ENCODE measurements at regions not wholly inside any gene's neighbourhood (a gene's known extent, or its start where the extent isn't known, plus 50 kb on each side); places are given as distances from the start of the nearest gene placed in this dataset.
A peak's percentile ranks its signal among the peaks of the same experiment; 100 is the strongest.

- Histone ChIP-seq H3K4me3 (peak overlapping the region; percentile 65), H3K27ac (peak overlapping the region in 1 of 2 donors; percentile 24)
- no peak for TF ChIP-seq CTCF (IDR thresholded peaks at IDR 0.05)
- no peak for DNase-seq (ENCODE audit: low spot score)
These were observed 106.4 kb upstream of the NCKAP5 start for GRCh38 chr2:133674433-133675331.

DNA sequence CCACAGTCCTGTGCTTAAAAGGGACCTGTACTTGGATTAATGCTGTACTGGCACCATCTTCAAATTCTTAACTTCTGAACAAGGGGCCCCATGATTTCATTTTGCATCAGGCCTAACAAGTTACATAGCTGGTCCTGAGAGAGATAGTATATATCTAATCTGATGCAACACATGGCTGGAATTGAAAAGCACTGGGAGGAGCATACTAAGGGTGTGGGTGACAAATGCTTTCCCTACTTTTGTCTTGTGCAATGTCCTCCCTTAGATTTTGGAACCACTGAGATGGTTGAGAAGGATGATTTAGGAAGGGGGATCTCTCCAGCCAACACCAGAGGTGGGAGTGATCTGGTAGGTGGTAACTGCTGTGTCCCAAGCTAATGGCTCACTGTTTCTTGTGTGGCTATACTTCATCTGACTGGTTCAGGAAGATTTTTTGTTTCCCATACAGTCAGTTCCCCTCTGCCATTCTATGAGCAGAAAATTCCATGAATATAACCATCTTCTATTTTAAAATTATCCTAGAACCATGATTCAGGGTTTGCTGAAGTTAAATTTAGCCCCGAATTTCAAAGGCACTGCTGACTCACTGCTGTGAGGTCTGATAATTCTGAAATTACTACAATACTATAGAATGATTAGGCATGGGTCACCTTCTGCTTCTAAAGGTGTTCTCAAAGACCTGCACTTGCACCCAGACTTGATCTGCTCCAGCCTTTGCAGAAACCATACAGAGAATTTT is 108.3 kb upstream of the NCKAP5 start:
- Histone ChIP-seq H3K27ac (no peak overlapping the region), H3K4me3 (no peak overlapping the region)
- no peak for TF ChIP-seq CTCF (IDR thresholded peaks at IDR 0.05)
- no peak for DNase-seq (ENCODE audit: low spot score)

DNA sequence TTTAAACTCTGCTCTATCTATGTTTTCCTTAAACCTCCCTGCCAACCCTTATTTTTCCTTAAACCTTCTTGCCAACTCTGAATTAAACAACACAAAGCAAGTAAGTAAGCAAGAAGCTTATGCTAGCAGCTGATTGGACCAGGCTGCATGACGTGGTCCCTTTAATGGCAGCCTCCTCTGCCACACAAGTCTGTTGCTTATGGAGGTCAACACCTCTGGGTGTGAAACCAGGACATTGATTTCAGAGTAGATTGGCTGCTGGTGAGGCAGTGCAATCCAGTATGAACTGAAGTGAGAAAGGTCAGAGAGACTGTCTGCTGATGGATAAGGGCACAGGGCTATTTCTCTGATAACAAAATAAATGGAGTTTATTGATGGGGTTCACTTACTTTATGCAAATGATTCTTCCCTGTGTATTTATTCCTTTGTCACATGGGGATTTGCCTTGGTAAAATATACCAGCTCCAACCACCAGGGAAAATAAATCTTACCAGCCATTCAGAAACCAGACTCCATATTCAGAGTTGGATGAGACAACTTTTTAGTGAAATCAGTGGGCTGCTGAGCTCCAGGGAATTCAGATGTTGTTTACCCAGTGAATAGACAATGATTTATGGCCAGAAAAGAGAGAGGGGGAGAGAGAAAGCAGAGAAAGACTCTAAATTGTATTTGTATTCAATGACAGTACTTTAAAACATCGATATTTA is 112.2 kb upstream of the NCKAP5 start:
- no peak for DNase-seq (ENCODE audit: low spot score)
- no peak for TF ChIP-seq CTCF (IDR thresholded peaks at IDR 0.05)
- Histone ChIP-seq H3K27ac (no peak overlapping the region), H3K4me3 (no peak overlapping the region)

DNA sequence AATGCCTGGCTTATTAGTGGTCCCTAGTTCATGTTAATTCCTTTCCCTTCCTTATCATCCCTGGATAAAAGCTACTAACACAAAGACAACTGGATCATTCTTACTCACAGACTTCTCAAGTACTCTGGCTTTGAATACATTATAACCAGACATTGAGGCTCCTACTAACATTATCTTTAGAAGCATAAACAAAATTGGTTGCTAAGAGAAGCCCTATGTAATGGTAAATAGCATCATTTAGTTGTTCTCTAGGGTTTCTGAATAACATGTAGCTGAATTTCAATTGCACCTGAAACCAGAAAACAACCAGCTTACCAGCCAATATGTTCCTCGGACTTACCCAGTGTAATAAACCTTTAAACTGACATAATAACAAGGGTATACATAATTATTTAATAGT is 114.1 kb upstream of the NCKAP5 start:
- H3K4me3 ChIP-seq: no peak overlapping the region
- DNase-seq (ENCODE audit: low spot score): no peak
- no peak overlapping the region for H3K27ac ChIP-seq
- TF ChIP-seq CTCF (IDR thresholded peaks at IDR 0.05): no peak

- Histone ChIP-seq H3K27ac (no peak overlapping the region), H3K4me3 (no peak overlapping the region)
- no peak for TF ChIP-seq CTCF (IDR thresholded peaks at IDR 0.05)
- no peak for DNase-seq (ENCODE audit: low spot score)
These were observed 114.6 kb upstream of the NCKAP5 start for GRCh38 chr2:133682906-133683305.

DNA sequence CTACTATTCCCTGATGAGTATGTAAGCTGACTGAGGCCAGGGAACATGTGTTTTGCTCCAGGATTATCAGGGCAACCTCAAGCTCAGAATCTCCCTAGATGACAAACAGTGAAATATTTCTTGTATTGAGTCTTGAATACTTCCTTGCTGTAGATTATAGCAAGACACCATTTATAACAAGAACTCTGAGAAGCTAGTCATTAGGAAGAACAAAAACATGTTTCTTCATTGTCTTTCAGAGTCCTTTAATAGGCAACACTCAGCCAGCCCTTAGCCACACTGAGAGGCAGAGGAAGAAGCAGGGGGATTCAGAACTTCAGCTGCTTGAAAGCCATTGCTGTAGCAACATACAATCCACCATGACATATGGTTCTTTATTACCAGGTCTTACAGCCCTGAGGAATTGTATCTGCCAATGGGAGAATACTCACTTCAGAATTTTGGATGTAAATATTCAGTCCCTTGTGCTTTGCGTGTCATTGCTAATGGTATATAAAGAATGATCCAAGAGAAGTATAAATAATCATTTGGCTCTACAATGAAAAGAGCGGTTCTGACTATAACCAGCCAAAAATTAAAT is 117.5 kb upstream of the NCKAP5 start:
- no peak for TF ChIP-seq CTCF (IDR thresholded peaks at IDR 0.05)
- Histone ChIP-seq H3K4me3 (no peak overlapping the region), H3K27ac (no peak overlapping the region)
- no peak for DNase-seq (ENCODE audit: low spot score)

Measured in coronary artery (tissue), 2 donors.